ENCODE measurements at regions not wholly inside any gene's neighbourhood (a gene's known extent, or its start where the extent isn't known, plus 50 kb on each side); places are given as distances from the start of the nearest gene placed in this dataset.

- ATAC-seq (peak in 1 of 8 donors; percentile 47), DNase-seq (peak in 1 of 2 donors; percentile 5)
Measured at GRCh38 chrX:39242187-39242586, 440.9 kb downstream of the MID1IP1 start.

GRCh38 chrX:39244147-39244546, 442.9 kb downstream of the MID1IP1 start:
- intact Hi-C loops (cut with DNase I): loop anchor here in 3 of 10 donors (10.0 kb wide), 3 partner anchors 79 to 489 kb away; no protein-coding TSS in a partner anchor
- no peaks in the 10 kb centered on the region for H3K36me3 ChIP-seq
- no peak overlapping the region for H3K4me3 ChIP-seq
- WGBS, 2 donors: 39 to 56% methylated on average over 1 of the region's 1 CpG
- no peaks in the 10 kb centered on the region for H3K9me3 ChIP-seq
- no peak overlapping the region for H3K27ac ChIP-seq
- no peak for ATAC-seq
- no peak for DNase-seq
- peaks cover 0 to 34% (median 0%) of the 10 kb centered on the region in 7 donors for H3K27me3 ChIP-seq
- no peaks in the 10 kb centered on the region for H3K4me1 ChIP-seq
- TF ChIP-seq CTCF (IDR thresholded peaks at IDR 0.05): no peak

More at GRCh38 chrX:39242187-39242586, 440.9 kb downstream of the MID1IP1 start:
- 76 to 90% methylated on average over 1 of the region's 1 CpG for WGBS, 2 donors
- Histone ChIP-seq H3K9me3 (no peaks in the 10 kb centered on the region), H3K4me1 (no peaks in the 10 kb centered on the region), H3K4me3 (no peak overlapping the region), H3K27me3 (peaks cover 0 to 41% (median 0%) of the 10 kb centered on the region in 7 donors), H3K27ac (no peak overlapping the region), H3K36me3 (no peaks in the 10 kb centered on the region)
- TF ChIP-seq CTCF (IDR thresholded peaks at IDR 0.05): peak in 8 of 9 donors; percentile 18 to 55 (median 46)
- intact Hi-C loops (cut with DNase I): loop anchor here in 3 of 10 donors (10.0 kb wide), 3 partner anchors 77 to 487 kb away; no protein-coding TSS in a partner anchor

- H3K4me3 ChIP-seq: no peak overlapping the region
- intact Hi-C loops (cut with DNase I): loop anchor here in 3 of 10 donors (10.0 kb wide), 3 partner anchors 80 to 490 kb away; no protein-coding TSS in a partner anchor
- no peak for DNase-seq
- no peaks in the 10 kb centered on the region for H3K36me3 ChIP-seq
- no peak for TF ChIP-seq CTCF (IDR thresholded peaks at IDR 0.05)
- peaks cover 0 to 35% (median 0%) of the 10 kb centered on the region in 7 donors for H3K27me3 ChIP-seq
- ATAC-seq: no peak
- no peak overlapping the region for H3K27ac ChIP-seq
- H3K9me3 ChIP-seq: no peaks in the 10 kb centered on the region
- 88 to 95% methylated on average over 2 of the region's 2 CpGs for WGBS, 2 donors
- no peaks in the 10 kb centered on the region for H3K4me1 ChIP-seq
Measured at GRCh38 chrX:39245024-39245423, 443.8 kb downstream of the MID1IP1 start.

- 86 to 89% methylated on average over 5 of the region's 5 CpGs for WGBS, 2 donors
- ATAC-seq: no peak
- Histone ChIP-seq H3K27me3 (peaks cover 0 to 35% (median 0%) of the 10 kb centered on the region in 7 donors), H3K4me1 (no peaks in the 10 kb centered on the region), H3K9me3 (no peaks in the 10 kb centered on the region), H3K27ac (no peak overlapping the region), H3K4me3 (no peak overlapping the region), H3K36me3 (no peaks in the 10 kb centered on the region)
- DNase-seq: no peak
- no peak for TF ChIP-seq CTCF (IDR thresholded peaks at IDR 0.05)
- intact Hi-C loops (cut with DNase I): loop anchor here in 3 of 10 donors (10.0 kb wide), 3 partner anchors 83 to 493 kb away; no protein-coding TSS in a partner anchor
Measured at GRCh38 chrX:39247536-39247935, 446.3 kb downstream of the MID1IP1 start.

Measured in heart right ventricle (tissue), 16 donors.